DMS 273 treated with DMSO at 0.1 percent for 48 hours (cell line): ENCODE measurements at regions not wholly inside any gene's neighbourhood (a gene's known extent, or its start where the extent isn't known, plus 50 kb on each side); places are given as distances from the start of the nearest gene placed in this dataset.

Experiments
- DNase-seq: peaks from one replicate; lab custom pipeline; 2025; lab: John Stamatoyannopoulos, UW

DNA sequence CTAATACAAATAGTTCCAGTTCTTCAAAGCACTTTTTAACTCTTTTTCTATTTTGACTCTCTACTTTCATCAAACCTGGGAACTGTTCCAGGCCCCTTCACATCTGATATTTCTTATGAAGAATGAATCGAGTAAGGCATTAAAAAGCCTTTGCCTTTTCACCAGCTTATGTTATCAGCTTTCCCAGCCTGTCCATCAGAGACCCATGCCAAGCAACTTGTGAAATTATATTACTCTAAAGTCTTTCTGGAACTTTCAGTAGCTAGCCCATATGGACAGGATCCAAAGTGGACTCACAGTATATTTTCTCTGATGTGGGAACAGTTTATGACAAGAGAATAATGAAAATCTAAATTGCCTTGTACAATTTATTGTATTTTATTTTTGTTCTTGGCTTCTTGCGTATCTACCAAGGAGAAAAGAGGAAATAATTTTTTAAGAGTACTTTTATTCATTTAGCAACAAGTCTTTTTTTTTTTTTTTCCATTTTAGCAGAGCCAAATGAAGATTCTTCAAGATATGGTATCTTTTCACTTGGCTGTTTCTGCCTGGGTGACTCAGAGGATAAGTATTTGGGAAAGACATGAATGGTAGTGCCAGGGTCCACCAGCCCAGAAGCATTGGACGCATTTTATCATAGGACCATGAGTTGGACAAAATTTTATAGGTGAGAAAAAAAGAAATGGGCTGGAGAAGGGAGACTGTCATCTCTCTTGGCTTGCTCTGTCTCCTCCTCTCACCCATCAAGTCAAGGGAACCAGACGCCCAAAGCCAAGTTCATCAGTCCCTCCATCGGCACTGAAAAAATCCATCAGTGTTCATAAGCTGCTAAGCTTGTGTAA lies 195.8 kb upstream of the NEBL start:
- DNase-seq: no peak

DNA sequence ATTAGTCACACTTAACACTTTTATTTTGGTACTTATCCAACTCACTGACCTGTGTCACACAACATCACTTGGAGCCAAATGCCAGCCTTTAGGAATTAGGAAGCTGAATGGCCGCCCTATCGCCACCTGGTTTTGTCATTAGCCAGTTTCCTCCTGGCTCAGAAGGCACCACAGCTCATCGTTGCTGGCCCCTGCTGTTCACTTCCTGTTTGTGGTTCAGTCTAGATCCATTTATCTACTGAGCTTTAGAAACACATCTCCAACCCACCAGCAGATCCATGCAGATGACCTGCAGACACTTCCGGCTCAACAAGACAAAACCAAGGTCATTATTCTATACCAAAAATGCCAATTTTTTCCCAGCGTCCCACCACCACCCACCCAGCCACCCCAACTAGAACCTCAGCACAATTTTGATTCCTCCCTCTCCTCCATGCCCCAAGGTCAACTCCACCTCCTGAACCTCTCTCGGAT lies 193.5 kb upstream of the NEBL start:
- DNase-seq: no peak

DNA sequence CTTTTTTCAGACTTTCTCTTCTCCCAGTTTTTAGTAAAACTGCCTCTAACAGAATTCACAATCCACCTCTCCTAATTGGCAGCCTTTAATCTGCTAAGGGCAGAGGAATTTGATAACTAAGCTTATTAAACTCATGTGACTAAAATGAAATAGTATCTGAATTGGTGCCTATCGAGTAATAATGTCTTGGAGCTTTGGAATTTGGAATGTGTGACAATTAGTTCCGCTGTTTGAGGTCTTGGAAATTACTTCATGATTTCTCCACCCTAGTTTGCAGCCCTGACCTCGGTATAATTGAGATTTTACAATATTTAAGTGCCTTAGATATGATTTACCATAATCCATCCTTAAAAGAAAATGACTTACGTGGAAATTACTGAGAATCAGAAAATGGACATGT lies 190.4 kb upstream of the NEBL start:
- DNase-seq: no peak

DNA sequence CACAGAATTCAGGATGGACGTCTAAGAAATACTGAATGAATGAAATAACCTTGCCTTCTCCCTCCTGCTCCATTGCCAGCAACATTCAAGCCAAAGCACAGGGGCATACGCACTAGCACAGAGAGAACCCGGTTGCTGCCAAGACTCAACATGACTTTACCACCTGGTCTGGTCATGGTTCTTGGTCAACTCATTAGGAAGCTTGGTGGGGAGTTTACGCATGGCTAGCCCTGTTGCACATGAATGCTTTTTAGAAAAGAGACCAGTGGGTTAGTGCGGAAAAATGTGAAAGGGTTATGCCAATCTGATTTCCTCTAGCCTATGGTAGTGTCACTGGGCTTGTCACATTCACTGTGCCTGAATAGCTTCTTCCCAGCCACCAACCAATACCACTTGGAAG lies 187.6 kb upstream of the NEBL start:
- no peak for DNase-seq

DNA sequence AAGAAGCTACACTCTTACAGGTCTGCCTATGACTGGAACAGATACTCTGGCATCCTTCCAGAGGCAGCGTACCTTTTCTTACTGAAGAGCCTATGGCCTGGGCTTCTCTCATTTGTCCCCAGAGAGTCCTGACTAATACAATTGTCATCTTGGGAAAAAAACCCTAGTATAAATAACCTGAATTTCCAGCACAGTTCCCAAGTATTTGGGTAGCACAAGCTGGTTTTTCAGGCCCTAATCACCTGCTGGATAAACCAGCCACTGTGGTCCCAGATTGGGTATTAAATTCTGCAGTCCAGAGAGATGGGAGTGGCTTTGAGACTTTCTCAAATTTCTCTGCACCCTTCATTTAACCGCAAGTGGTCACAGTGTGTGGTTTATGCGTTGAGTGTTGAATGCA lies 186.8 kb upstream of the NEBL start:
- no peak for DNase-seq

DNA sequence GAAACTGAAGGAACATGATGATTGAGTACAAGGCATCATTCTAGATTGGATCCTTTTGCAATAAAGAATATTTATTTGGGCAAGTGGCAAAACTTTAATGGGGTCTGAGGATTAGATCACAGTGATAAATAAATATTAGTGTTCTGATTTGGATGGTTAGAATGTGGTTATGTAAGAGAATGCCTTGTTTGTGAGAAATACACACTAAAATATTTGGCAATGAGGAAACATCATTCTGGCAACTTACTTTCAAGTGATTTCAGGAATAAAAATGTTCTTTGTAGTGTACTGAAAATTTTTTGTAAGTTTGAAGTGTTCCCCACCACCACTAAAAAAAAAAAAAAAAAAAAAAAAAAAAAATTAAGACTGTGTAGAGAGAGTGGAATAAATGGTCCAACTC lies 185.1 kb upstream of the NEBL start:
- DNase-seq: no peak

DNA sequence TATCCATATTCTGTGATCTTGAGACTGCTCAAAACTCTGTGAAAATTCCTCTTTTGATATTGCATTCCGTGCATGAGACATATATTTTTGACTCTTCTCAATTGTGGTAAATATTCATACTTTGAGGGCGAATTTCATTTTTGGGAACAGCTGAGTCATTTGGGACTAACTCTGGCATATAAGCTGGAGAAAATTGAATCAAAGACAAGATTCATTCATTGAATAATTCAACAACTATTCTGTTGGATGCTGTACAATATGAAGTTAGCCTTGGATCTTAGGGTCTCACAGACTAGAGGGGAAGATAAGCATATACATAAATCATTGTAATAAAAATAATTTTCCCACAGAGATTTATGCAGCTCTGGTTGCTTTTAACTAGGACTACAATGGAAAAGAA lies 183.2 kb upstream of the NEBL start:
- DNase-seq: no peak

DNA sequence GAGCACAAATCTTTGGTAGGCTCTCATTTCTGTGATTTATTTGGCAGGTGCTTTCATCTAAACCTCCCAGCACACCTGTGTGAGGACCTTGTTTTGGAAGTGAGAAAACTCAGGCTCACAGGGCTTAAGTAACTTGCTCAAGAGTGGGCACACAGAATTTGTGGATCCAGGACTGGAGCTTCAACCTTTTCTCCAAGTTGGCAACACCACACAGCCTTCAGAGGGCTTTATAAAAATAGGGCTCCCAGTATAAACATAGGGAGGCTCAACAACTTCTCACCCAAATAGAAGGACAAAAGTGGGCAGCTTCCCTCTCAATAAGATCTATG lies 182.2 kb upstream of the NEBL start:
- no peak for DNase-seq

DNA sequence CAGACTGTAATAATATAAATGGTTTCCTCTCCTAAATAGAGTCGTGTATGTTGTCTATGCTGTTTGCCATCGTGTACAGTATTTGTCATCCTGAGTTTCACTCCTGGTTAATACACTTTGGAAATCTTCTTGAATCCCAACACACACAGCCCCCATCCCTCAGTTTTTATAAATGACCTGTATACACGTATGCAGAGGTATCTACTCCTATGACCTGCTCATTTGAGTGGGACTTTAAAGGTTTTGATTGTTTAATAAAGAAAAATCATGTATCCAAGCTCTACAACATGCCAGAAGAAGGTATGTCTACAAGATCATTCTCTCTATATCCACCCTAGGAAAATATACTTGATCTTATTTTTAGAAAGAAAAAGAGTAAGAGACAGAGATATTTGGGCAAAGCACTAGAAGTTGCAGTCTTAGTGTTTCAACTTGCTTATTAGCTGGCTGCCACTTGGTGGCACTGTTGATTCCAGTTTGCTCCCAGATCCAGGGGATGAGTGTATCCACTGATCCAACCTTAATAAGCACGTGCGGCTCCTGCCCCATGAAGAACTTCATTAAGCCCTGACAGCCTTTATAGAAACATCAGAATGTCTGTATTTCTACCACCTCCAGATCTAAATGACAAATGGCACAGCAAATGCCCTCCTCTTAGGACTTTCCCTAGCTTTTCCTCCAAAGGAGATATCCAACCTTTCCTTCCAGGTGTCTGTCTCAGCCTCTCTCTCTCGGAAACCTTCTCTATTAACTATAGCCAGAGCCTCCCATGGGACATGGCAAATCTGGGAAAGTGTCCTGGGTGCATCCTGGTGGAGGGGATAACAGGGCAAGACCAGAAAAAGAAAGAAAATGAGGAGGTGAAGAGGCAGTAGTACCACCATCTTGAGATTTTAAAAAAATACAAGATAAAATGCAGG lies 181.6 kb upstream of the NEBL start:
- DNase-seq: no peak

DNA sequence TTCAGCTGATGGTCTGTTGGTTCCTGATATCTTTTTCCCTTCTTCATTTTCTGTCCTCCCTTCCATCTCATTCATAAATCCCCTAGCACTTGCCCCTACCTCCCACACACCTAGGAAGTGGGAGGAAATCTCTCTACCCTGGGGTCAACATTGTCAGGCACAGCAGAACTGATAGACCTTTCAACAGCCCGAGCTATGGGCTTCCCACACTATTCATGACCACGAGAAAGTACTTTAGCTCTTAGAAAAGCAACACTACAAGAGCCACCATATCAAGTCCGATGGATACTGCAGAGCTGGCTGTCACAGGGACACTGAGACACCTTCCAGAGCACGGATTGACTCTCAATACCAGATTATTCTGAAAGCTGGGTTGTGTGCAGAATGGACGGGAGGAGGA lies 180.6 kb upstream of the NEBL start:
- DNase-seq: no peak

DNA sequence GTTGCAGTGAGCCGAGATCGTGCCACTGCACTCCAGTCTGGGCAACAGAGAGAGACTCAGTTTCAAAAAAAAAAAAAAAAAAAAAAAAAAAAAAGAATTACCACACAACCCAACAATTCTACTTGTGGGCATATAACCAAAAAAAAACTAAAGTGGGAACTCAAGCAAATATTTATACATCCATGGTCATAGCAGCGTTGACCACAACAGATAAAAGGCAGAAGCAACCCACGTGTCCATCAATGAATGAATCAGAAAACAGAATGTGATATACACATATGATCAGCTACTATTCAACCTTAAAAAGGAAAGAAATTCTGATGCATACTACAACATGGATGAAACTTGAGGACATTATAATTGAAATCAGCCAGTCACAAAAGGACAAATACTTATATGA lies 179.3 kb upstream of the NEBL start:
- no peak for DNase-seq

DNA sequence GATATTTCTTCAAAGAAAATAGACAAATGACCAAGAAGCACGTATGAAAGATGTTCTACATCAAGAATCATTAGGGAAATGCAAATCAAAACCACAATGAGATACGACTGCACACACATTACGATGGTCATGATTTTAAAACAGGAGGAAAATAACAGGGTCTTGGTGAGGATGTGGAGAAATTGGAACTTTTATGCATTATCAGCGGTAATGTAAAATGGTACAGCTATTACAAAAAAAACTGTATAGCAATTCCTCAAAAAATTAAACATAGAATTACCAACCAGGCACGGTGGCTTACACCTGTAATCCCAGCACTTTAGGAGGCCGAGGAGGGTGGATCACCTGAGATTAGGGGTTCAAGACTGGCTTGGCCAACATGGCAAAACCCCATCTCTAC lies 178.8 kb upstream of the NEBL start:
- no peak for DNase-seq

DNA sequence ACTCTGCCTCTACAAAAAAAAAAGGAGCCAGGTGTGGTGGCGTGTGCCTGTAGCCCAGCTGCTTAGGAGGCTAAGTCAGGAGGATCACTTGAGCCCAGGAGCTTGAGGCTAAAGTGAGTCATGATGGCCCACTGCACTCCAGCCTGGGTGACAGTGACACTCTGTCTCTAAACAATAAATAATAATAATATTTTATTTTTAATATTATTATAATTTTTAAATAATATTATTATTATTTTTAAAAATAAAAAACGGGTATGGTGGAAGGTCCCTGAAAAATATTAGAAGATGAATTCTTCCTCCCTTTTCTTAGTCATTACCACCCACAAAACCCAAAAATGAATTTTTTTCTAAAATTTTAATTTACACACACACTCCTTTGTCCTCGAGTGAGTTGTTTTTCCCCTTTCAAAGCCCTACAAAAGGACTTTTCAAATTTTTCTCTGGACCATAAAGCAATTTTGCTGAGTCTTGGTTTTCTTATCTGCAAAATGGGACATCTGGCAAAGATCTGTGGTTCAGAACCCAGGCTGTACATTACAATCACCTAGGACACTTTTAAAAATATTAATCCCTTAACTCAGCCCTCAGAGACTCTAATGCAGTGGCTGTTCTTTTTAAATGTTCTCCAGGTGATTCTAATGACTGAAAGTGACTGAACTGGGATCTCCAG lies 174.0 kb upstream of the NEBL start:
- no peak for DNase-seq

DNA sequence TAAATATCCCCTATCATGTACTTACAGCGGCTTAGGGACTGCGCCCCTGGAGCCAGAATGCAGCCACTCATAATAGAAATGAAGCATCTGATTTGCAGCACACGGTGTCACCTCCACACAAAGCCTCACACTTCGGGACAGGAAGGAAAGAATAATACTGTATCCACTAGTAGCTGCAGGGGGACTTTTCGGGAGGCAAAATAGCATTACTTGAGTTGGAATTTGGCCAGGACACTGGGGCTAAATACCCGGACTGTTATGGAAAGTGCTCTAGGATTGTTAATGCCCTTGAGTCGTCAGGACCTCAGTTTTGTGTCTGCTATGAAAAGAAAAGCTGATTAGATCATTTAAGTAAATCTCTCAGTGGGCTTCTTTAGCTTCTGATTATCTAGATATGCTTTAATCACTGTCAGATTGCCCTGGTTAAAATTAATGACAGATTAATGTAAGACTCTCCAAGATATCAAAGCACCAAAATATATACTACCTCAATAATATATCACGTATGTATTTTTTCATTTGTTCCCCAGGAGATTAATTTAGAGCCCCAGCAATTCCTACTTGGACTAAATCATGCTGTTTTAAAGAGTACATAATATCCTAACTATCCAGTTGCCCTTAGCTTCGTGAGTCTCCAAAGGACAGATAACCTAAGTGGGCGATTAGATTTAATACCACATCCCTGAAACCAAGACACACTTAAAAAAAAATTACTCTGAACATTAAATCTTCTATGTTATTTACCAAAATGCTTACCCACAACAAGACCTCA lies 173.0 kb upstream of the NEBL start:
- no peak for DNase-seq

DNA sequence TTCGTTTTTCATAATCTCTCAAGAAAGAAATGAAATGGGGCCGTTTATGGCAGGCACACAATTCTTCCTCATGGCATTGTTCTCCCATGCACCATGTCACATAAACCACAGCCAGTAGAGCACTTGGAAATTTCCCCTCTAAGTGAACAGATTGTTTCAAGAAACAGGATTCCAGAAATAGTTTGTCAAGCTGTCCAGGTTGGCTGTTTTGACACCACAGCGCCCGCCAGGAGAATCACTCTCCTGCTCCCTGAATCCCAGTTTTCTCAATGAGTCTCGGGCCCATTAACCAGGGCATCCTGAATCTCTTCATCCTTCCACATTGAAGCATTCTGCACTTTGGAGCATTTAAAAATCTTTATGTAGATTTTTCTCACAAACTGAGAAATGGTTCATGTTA lies 172.2 kb upstream of the NEBL start:
- DNase-seq: no peak

DNA sequence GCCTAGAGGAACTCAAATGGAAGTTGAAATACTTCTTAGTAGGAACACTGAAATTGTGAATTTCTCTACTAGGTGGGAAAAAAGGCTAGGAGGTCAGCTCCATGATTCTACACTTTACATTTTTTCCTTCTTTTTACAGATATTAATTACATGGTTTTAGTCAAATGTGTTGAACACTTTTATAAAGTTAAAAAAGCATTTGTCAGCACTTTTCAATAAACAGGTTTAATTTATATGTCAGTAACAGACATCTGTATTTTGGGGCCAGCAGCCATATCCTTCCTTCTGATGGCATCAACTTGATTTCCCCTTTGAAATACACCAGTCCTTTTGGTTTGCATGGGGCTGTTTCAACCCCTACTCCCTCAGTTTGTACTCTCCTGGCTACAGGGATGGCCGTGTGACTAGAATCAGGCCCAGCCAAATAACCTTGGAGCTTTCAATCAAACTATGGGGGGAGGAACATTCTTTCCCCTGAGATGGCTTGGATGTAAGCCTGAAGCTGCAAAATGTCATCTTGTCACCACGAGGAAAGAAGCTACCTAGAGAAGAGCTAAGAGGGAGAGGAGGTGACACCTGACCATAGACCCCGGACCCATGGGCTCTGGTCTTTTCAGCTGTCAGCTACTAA lies 171.0 kb upstream of the NEBL start:
- DNase-seq: no peak

DNA sequence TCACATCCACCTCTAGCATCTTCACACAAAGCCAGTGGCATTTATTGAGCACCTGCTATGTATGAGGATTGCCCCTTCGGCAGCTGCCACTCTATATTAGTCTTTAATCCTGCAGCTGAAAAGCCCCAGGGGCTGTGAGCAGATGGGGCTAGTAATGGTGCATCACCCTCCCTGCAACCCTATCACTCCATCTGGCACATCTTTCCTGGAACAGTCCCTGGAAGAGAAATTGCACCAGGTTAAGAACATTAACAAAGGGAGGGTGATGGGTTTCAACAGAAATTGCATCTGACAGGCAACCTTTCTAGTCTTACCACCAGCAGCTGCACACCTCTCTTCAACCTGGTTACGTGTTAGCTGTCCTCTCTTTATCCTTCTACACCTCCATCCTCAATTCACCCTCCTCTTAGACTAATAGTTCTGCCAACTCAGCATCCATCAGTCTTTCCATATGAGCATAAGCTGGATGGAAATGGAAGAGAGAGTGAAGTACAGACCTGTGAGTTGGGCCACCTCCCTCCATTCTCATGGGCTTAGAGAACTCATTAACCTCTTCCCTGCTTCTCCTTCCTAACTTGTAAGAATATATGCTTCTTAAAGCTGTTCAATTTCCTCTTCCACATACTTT lies 168.6 kb upstream of the NEBL start:
- no peak for DNase-seq

DNA sequence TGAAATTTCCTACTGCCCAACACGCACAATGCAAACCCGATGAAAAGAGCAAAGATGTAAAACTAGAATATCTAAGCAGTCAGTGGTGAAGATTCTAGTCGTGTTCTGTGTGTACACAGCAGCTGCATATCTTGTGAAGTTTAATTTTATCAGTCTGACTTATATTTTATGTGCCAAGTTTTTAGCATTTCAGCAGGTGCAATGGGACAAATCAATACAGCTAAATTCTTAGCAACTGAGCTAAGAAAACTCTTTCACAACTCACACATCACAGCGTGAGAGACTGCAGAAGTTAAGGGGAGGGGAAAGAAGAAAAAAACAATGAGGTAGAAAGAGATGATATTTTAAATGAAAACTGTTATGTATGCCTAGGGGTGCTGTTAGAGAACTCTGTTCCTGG lies 164.9 kb upstream of the NEBL start:
- no peak for DNase-seq

DNA sequence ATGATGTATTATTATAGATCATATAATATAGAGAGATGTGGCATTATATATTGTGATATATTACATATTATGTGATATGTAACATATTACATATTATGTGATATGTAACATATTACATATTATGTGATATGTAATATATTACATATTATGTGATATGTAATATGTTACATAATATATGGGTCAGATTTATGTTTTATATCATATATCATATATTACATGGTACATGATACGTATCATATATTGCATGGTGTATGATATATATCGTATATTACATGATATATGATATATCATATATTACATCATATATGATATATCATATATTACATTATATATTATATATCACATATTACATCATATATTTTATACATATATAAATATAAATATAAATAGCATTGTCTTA lies 164.1 kb upstream of the NEBL start:
- DNase-seq: no peak

DNA sequence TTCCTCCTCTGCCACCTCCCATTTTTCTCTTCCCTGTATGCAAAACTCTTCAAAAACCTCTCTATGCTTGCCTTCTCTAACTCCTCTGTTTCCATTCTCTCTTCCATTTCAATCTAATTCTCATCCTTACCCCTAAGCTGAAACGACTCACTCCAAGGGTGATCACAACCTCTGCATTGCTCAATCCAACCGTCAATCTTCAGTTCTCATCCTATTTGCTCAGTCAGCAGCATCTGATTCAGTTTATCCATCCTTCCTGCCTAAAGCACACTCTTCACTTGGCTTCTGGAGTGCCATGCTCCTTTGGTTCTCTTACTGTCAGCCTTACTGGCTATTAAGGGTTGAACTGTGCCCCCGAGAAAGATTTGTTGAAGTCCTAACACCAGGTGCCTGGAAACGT lies 163.5 kb upstream of the NEBL start:
- DNase-seq: no peak

DNA sequence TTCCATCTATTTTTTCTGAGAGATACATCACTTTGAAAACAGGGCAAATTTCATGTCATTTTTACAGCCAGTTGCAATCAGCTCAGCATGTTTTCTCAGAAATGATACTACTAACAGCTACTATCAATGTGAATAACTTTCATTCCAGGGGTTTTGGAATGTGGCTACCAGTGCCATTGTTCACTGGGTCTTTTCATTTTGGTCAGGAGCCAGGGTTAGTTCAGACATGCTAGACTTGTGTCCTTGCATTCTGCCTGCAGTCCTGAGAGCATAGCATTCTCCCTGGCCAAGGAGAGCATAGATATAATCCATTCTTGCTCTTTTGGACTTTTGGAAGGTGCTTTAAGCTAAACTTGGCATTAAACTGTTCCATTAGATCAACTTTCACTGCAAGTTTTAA lies 160.9 kb upstream of the NEBL start:
- DNase-seq: no peak
